NCI-H1105 treated with DMSO at 0.1 percent for 48 hours (cell line): ENCODE measurements at regions not wholly inside any gene's neighbourhood (a gene's known extent, or its start where the extent isn't known, plus 50 kb on each side); places are given as distances from the start of the nearest gene placed in this dataset.

ENCODE experiments used
- DNase-seq: peaks from one replicate; lab custom pipeline; 2025; lab: John Stamatoyannopoulos, UW

GRCh38 chr9:12539580-12539975 is 153.6 kb upstream of the TYRP1 start:
- no peak for DNase-seq

- no peak for DNase-seq
Observed at GRCh38 chr9:12544700-12545099, 148.5 kb upstream of the TYRP1 start.

- no peak for DNase-seq
Observed at GRCh38 chr9:12554636-12555035, 138.5 kb upstream of the TYRP1 start.

GRCh38 chr9:12566404-12567090 is 126.6 kb upstream of the TYRP1 start:
- DNase-seq: no peak

GRCh38 chr9:12584656-12585522 is 108.3 kb upstream of the TYRP1 start:
- no peak for DNase-seq

- DNase-seq: no peak
Observed at GRCh38 chr9:12595400-12595799, 97.8 kb upstream of the TYRP1 start.

GRCh38 chr9:12604164-12604821 is 88.9 kb upstream of the TYRP1 start:
- no peak for DNase-seq

GRCh38 chr9:12612211-12612770 is 80.9 kb upstream of the TYRP1 start:
- no peak for DNase-seq

GRCh38 chr9:12613071-12613470 is 80.1 kb upstream of the TYRP1 start:
- DNase-seq: no peak

GRCh38 chr9:12614488-12614887 is 78.7 kb upstream of the TYRP1 start:
- no peak for DNase-seq

GRCh38 chr9:12618956-12619355 is 74.2 kb upstream of the TYRP1 start:
- DNase-seq: no peak

- DNase-seq: no peak
Observed at GRCh38 chr9:12625844-12626243, 67.3 kb upstream of the TYRP1 start.

GRCh38 chr9:12627096-12627495 is 66.1 kb upstream of the TYRP1 start:
- DNase-seq: no peak

GRCh38 chr9:12628546-12628945 is 64.6 kb upstream of the TYRP1 start:
- no peak for DNase-seq

GRCh38 chr9:12629067-12629466 is 64.1 kb upstream of the TYRP1 start:
- no peak for DNase-seq

- no peak for DNase-seq
Observed at GRCh38 chr9:12631866-12632265, 61.3 kb upstream of the TYRP1 start.

GRCh38 chr9:12633016-12633765 is 60.0 kb upstream of the TYRP1 start:
- no peak for DNase-seq

GRCh38 chr9:12640016-12640587 is 53.1 kb upstream of the TYRP1 start:
- DNase-seq: peak; percentile 81

GRCh38 chr9:12640866-12641636 is 52.1 kb upstream of the TYRP1 start:
- DNase-seq: peak; percentile 88
